ENCODE measurements at regions not wholly inside any gene's neighbourhood (a gene's known extent, or its start where the extent isn't known, plus 50 kb on each side); places are given as distances from the start of the nearest gene placed in this dataset.

DNA sequence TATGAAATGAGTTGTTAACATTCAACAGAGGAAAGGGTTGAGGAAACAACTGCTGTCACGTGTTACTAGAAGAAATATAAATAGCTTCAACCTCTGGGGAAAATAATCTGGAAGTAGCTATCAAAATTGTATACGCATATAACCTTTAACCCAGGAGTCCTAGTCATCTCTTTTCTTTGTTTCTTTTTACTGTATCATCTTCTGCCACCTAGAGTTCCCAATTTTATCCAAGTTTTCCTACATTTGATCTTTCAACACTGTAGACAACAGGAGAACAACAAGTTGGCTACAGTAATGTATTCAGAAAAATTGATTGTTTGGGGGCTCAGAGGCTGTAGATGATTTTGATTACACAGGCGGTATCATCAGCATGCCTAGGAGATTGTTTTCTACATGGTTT lies 453.7 kb downstream of the FSCB start:
- Mint-ChIP-seq H3K36me3 (ENCODE audit: low read depth) (no peaks in the 10 kb centered on the region), H3K4me3 (no peak overlapping the region), H3K4me1 (ENCODE audit: low read depth) (no peaks in the 10 kb centered on the region), H3K27ac (no peak overlapping the region), H3K27me3 (ENCODE audit: insufficient read depth) (no peaks in the 10 kb centered on the region), H3K9me3 (peaks cover 12% of the 10 kb centered on the region)
- DNase-seq = no peak
- TF ChIP-seq, protein P1, sequence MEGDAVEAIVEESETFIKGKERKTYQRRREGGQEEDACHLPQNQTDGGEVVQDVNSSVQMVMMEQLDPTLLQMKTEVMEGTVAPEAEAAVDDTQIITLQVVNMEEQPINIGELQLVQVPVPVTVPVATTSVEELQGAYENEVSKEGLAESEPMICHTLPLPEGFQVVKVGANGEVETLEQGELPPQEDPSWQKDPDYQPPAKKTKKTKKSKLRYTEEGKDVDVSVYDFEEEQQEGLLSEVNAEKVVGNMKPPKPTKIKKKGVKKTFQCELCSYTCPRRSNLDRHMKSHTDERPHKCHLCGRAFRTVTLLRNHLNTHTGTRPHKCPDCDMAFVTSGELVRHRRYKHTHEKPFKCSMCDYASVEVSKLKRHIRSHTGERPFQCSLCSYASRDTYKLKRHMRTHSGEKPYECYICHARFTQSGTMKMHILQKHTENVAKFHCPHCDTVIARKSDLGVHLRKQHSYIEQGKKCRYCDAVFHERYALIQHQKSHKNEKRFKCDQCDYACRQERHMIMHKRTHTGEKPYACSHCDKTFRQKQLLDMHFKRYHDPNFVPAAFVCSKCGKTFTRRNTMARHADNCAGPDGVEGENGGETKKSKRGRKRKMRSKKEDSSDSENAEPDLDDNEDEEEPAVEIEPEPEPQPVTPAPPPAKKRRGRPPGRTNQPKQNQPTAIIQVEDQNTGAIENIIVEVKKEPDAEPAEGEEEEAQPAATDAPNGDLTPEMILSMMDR (IDR thresholded peaks at IDR 0.05) = no peak

DNA sequence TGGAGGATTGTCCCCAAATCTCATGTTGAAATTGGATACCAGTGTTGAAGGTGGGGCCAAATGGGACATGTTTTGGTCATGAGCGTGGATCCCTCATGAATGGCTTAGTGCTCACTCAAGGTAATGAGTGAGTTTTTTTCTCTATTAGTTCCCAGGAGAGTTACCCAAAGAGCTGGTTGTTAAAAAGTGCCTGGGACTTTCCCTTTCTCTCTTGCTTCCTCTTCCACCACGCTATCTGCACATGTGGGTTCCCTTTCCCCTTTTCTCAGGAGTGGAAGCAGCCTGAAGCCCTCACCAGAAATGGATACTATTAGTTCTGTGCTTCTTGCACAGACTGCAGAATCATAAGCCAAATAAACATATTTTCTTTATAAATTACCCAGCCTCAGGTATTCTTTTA lies 465.4 kb downstream of the FSCB start:
- TF ChIP-seq, protein P1 (IDR thresholded peaks at IDR 0.05) = no peak
- Mint-ChIP-seq H3K27me3 (ENCODE audit: insufficient read depth) (no peaks in the 10 kb centered on the region), H3K9me3 (peaks cover 63% of the 10 kb centered on the region), H3K27ac (no peak overlapping the region), H3K4me3 (no peak overlapping the region), H3K36me3 (ENCODE audit: low read depth) (no peaks in the 10 kb centered on the region), H3K4me1 (ENCODE audit: low read depth) (no peaks in the 10 kb centered on the region)
- DNase-seq = no peak

DNA sequence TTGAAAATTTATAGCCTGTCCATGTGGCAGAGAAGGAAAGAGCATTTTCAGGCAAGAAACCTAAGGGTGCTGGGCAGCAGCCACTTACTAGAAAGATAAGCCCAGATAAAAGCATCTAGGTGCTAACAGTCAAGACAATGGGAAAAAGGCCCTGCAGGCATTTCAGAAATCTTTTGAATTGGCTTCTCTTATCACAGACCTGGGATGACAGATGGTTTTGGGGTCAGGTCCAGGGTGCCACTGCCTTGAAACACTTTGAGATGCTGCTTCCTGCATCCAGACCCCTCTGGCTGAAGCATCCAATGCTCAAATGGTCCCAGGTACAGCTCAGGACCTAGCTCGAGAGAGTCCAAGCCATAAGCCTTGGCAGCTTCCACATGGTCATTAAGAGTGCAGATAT lies 466.5 kb downstream of the FSCB start:
- TF ChIP-seq, protein P1 (IDR thresholded peaks at IDR 0.05) = no peak
- Mint-ChIP-seq H3K27me3 (ENCODE audit: insufficient read depth) (no peaks in the 10 kb centered on the region), H3K9me3 (peaks cover 56% of the 10 kb centered on the region), H3K36me3 (ENCODE audit: low read depth) (no peaks in the 10 kb centered on the region), H3K27ac (no peak overlapping the region), H3K4me3 (no peak overlapping the region), H3K4me1 (ENCODE audit: low read depth) (no peaks in the 10 kb centered on the region)
- DNase-seq = no peak

DNA sequence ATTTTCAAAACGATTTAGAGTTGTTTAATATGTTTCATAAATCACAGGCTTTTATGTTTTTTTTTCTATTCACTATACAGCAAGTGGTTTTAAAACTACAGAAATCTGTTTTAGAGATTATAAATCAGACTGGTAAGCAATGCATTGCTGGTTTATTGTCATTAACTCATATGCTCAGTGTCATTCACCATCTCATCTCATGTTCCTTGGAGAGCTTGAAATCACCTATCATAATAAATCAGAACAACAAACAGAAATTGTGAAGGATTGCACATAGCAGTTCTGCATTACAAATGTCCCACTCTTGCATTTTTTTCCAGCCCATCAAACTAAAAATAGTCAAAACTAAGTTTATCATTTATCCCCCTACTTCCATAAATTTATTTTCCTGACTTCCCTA lies 470.8 kb downstream of the FSCB start:
- TF ChIP-seq, protein P1 (IDR thresholded peaks at IDR 0.05) = no peak
- H3K27ac Mint-ChIP-seq = no peak overlapping the region
- no peaks in the 10 kb centered on the region for H3K27me3 Mint-ChIP-seq (ENCODE audit: insufficient read depth)
- no peak for DNase-seq
- no peaks in the 10 kb centered on the region for H3K36me3 Mint-ChIP-seq (ENCODE audit: low read depth)
- H3K4me1 Mint-ChIP-seq (ENCODE audit: low read depth) = no peaks in the 10 kb centered on the region
- peaks cover 62% of the 10 kb centered on the region for H3K9me3 Mint-ChIP-seq
- H3K4me3 Mint-ChIP-seq = no peak overlapping the region

DNA sequence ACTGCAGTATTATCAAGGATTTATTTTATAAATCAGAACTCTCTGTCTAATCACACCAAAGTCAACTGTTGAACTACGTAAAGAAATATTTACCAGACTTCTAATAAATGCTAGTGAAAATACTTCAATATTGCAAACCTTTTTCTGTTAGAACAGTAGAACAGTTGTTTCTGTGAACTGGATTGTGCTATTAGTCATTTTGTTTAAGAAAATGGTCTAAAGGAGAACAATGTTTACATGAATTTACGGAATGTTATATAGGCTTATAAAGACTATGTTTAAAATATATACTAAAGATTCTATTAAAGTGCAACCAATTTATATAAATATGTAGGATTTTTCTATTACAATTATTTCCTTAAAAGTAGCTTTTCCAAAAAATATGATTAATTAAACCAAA lies 471.4 kb downstream of the FSCB start:
- H3K4me1 Mint-ChIP-seq (ENCODE audit: low read depth) = no peaks in the 10 kb centered on the region
- TF ChIP-seq, protein P1 (IDR thresholded peaks at IDR 0.05) = no peak
- H3K27me3 Mint-ChIP-seq (ENCODE audit: insufficient read depth) = no peaks in the 10 kb centered on the region
- no peak overlapping the region for H3K27ac Mint-ChIP-seq
- no peak for DNase-seq
- H3K36me3 Mint-ChIP-seq (ENCODE audit: low read depth) = no peaks in the 10 kb centered on the region
- peaks cover 63% of the 10 kb centered on the region for H3K9me3 Mint-ChIP-seq
- no peak overlapping the region for H3K4me3 Mint-ChIP-seq

DNA sequence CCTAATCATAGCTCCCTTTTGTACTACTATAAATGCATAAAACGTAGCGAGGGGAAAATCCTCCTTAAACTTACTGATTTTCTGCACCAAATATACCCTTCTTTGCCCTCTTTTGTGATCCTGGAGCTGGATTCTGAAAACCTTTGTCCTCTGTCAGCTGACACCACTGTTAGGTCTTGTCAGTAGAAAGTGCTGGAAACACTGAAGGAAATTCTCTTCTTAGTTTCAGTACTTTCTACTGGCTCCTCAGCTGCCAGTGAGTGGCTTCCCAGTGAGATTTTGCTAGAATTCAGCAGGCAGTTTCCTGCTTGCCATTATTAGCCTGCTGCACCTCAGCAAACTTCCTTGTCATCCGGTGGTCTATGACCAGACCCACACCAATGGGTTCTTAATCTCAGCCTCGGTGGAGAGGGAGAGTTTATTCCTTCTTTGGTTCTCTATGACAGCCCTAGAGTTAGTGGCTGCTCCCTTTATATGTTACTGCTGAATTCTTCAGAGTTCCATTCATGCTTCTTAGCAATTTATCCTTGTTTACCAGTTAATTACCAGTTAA lies 476.2 kb downstream of the FSCB start:
- no peak overlapping the region for H3K27ac Mint-ChIP-seq
- H3K4me3 Mint-ChIP-seq = no peak overlapping the region
- TF ChIP-seq, protein P1 (IDR thresholded peaks at IDR 0.05) = no peak
- H3K9me3 Mint-ChIP-seq = peaks cover 33% of the 10 kb centered on the region
- no peaks in the 10 kb centered on the region for H3K27me3 Mint-ChIP-seq (ENCODE audit: insufficient read depth)
- DNase-seq = no peak
- no peaks in the 10 kb centered on the region for H3K4me1 Mint-ChIP-seq (ENCODE audit: low read depth)
- H3K36me3 Mint-ChIP-seq (ENCODE audit: low read depth) = no peaks in the 10 kb centered on the region

Data from HFFc6 (cell line).